HCT116 (cell line): ENCODE measurements at regions not wholly inside any gene's neighbourhood (a gene's known extent, or its start where the extent isn't known, plus 50 kb on each side); places are given as distances from the start of the nearest gene placed in this dataset.

ENCODE experiments used
- ATAC-seq: fragments of 200-7000 bp; cut with Tn5 transposase; 2 replicates; pipeline ENCODE4 v1.9.1; 2020; ENCODE audit warnings: mild to moderate bottlenecking, moderate library complexity
- BruUV-seq: library from RNA; stranded (reverse); fragments of 400-500 nt; replicated peaks from 2 replicates; lab custom pipeline; 2021; lab: Mats Ljungman, UMichigan
- CTCF ChIA-PET: fragments of 300-600 bp; sonication (Branson Sonifier 250); formaldehyde crosslinking; loops from one replicate; lab custom pipeline; 2021; ENCODE audit warnings: antibody characterized with exemption; lab: Charles Lee
- POLR2A ChIA-PET: fragments of 300-600, 350-600 bp; sonication (Branson Sonifier 250); formaldehyde crosslinking; loops from one replicate; lab custom pipeline; 2021; ENCODE audit warnings: antibody characterized with exemption; lab: Charles Lee
- RAD21 ChIA-PET, 2 experiments: fragments of 300-600 bp; sonication (Branson Sonifier 250); formaldehyde crosslinking; loops; one replicate each; lab custom pipeline; 2023; ENCODE audit warnings: low total read pairs in 2 of 2; ENCODE audit not compliant: uncharacterized antibody in 2 of 2, unreplicated experiment in 2 of 2, low non-redundant PET in 1 of 2; lab: Charles Lee
- DNase-seq: peaks from one replicate; pipeline ENCODE4 v3.0.0-alpha.2; 2010; ENCODE audit warnings: low read depth, low spot score
- H2AFZ ChIP-seq: fragments of 200-600 bp; shearing (Covaris generic), sonication (generic); 2 replicates; pipeline ENCODE4 v1.6.1; 2017; ENCODE audit warnings: low read depth, mixed run types, mixed read lengths, antibody characterized with exemption, low read length; ENCODE audit not compliant: poor library complexity, severe bottlenecking
- H3K27ac ChIP-seq: 2 replicates; pipeline ENCODE4 v1.5.1; 2012; ENCODE audit warnings: low read depth, low read length
- H3K27me3 ChIP-seq: fragments of 200-600 bp; sonication (generic); 2 replicates; pipeline ENCODE4 v1.6.1; 2016; ENCODE audit warnings: mixed run types, low read length, mixed read lengths; ENCODE audit not compliant: insufficient read depth
- H3K36me3 ChIP-seq, 2 experiments: fragments of 200-500 bp in 1 of 2; fragments of 200-600 bp in 1 of 2; sonication (Bioruptor generic) in 1 of 2; sonication (generic) in 1 of 2; 2 replicates each; pipeline versions ENCODE4 v1.5.1 to v1.6.1; 2014 to 2016; ENCODE audit warnings: low read length in 2 of 2, inconsistent platforms in 1 of 2, mixed read lengths in 1 of 2, mixed run types in 1 of 2; ENCODE audit not compliant: insufficient read depth in 2 of 2, control insufficient read depth in 1 of 2
- H3K4me1 ChIP-seq, 2 experiments: fragments of 200-600 bp in 1 of 2; sonication (generic) in 1 of 2; 2 replicates each; pipeline versions ENCODE4 v1.5.1 to v1.6.1; 2012 to 2017; ENCODE audit warnings: low read length in 2 of 2, inconsistent platforms in 1 of 2, mild to moderate bottlenecking in 1 of 2, mixed read lengths in 1 of 2, mixed run types in 1 of 2, moderate library complexity in 1 of 2; ENCODE audit not compliant: insufficient read depth in 2 of 2, control insufficient read depth in 1 of 2
- H3K4me2 ChIP-seq: fragments of 200-600 bp; sonication (generic); 2 replicates; pipeline ENCODE4 v1.6.1; 2017; ENCODE audit warnings: mixed run types, low read length, mixed read lengths
- H3K4me3 ChIP-seq, 2 experiments: fragments of 200-600 bp in 1 of 2; sonication (generic) in 1 of 2; replicated peaks in 1 of 2; 2 replicates each; pipeline ENCODE4 v1.5.1; 2011 to 2016; ENCODE audit warnings: low read length in 2 of 2, control low read depth in 1 of 2, low read depth in 1 of 2, mild to moderate bottlenecking in 1 of 2, mixed read lengths in 1 of 2, mixed run types in 1 of 2
- H3K79me2 ChIP-seq: fragments of 200-600 bp; sonication (generic); 2 replicates; pipeline ENCODE4 v1.6.1; 2017; ENCODE audit warnings: mild to moderate bottlenecking, mixed run types, low read length, moderate library complexity, mixed read lengths; ENCODE audit not compliant: insufficient read depth
- H3K9ac ChIP-seq: fragments of 200-600 bp; sonication (generic); 2 replicates; pipeline ENCODE4 v1.6.1; 2016; ENCODE audit warnings: low read length, mixed read lengths
- H3K9me2 ChIP-seq: fragments of 200-600 bp; sonication (generic), shearing (Covaris generic); 2 replicates; pipeline ENCODE4 v1.6.1; 2017; ENCODE audit warnings: mixed run types, mild to moderate bottlenecking, moderate library complexity; ENCODE audit not compliant: insufficient read depth
- H3K9me3 ChIP-seq, 2 experiments: fragments of 200-500 bp in 1 of 2; fragments of 200-600 bp in 1 of 2; sonication (Bioruptor generic) in 1 of 2; sonication (generic) in 1 of 2; 2 replicates each; pipeline ENCODE4 v1.6.1; 2014 to 2017; ENCODE audit warnings: low read length in 2 of 2, mixed read lengths in 2 of 2, inconsistent platforms in 1 of 2, low read depth in 1 of 2, mild to moderate bottlenecking in 1 of 2, mixed run types in 1 of 2, moderate library complexity in 1 of 2; ENCODE audit not compliant: control insufficient read depth in 1 of 2, insufficient read depth in 1 of 2
- H4K20me1 ChIP-seq: fragments of 200-600 bp; sonication (generic), shearing (Covaris generic); 2 replicates; pipeline ENCODE4 v1.6.1; 2017; ENCODE audit warnings: mixed run types, mild to moderate bottlenecking, moderate library complexity; ENCODE audit not compliant: insufficient read depth
- CEBPB ChIP-seq: IDR thresholded peaks from 2 replicates; pipeline ENCODE4 v1.6.1; 2012; ENCODE audit warnings: low read depth
- EZH2 ChIP-seq: fragments of 200-600 bp; sonication (generic); IDR thresholded peaks from 2 replicates; pipeline ENCODE4 v1.6.1; 2017; ENCODE audit warnings: antibody characterized with exemption, mixed run types
- POLR2AphosphoS5 ChIP-seq: IDR thresholded peaks from 2 replicates; pipeline ENCODE4 v1.6.1; 2011; ENCODE audit warnings: mild to moderate bottlenecking, low read depth, low read length, moderate library complexity
- SP1 ChIP-seq: IDR thresholded peaks from 2 replicates; pipeline ENCODE4 v1.6.1; 2012; ENCODE audit warnings: low read depth
- TCF7L2 ChIP-seq: IDR thresholded peaks from 2 replicates; pipeline ENCODE4 v1.7.0; 2011; ENCODE audit warnings: borderline replicate concordance, inconsistent platforms; ENCODE audit not compliant: insufficient read depth, insufficient read length; ENCODE audit errors: extremely low read depth
- YY1 ChIP-seq: IDR thresholded peaks from 2 replicates; pipeline ENCODE4 v1.6.1; 2011; ENCODE audit warnings: low read length, low read depth, moderate library complexity, mild to moderate bottlenecking; ENCODE audit not compliant: insufficient replicate concordance; ENCODE audit errors: extremely low read depth
- intact Hi-C: fragments of 100-400 bp; cut with micrococcal nuclease; formaldehyde crosslinking; loops from 2 replicates; pipeline ENCODE4 v1.10.0; 2022

DNA sequence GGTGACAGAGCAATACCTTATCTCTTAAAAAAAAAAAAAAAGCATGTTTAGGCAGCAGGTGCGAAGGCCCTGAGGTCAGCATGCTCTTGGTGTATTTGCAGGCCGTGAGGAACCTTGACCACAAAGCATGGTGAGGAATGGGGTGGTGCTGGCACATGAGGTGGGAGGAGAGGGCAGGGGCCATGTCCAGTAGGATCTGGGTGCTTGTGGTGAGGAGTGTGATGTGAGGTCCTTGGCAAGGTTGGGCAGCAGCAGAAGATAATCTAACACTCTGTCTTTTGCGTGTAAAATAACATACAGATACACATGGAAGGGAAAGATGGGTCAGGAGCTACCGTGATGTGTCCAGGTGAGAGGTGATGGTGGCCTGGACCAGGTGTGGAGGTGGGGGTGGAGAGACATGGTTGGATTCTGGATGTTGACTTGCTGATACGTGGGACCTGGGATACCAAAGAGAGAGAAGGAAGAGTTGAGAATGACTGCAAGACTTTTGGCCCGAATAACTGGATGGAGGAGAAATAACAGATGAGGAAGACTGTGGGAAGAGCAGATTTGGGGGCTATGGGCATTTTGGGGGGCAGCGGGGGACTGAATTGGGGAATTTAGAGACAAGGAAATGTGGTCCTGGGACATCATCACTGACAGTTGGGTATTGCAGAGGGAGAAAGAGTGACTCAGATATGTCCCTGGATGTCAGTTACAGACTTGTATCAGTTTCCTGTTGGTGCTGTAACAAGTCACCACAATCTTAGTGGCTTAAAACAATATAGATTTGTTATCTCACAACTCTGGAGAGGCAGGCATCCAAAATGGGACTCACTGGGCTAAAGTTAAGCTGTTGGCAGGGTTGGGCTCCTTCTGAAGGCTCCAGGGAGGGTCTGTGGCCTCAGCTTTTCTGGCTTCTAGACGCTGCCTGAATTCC is 274.9 kb downstream of the HAPSTR1 start:
- Histone ChIP-seq H2AFZ (no peak overlapping the region), H4K20me1 (no peaks in the 10 kb centered on the region), H3K9me2 (no peaks in the 10 kb centered on the region), H3K4me1 (no peaks in the 10 kb centered on the region), H3K27me3 (peaks cover 7% of the 10 kb centered on the region; the same call in 1 of the 2 replicates), H3K36me3 (no peaks in the 10 kb centered on the region), H3K79me2 (no peaks in the 10 kb centered on the region), H3K4me2 (no peak overlapping the region), H3K4me3 (no peak overlapping the region), H3K9me3 (no peaks in the 10 kb centered on the region), H3K9ac (no peak overlapping the region), H3K27ac (no peak overlapping the region)
- BruUV-seq, result no TSS peak
- no peak for TF ChIP-seq YY1
- TF ChIP-seq EZH2, result no peak
- no peak for TF ChIP-seq CEBPB
- TF ChIP-seq SP1, result no peak
- TF ChIP-seq POLR2AphosphoS5, result no peak
- intact Hi-C loops, result no loop called here
- ATAC-seq (no peak), DNase-seq (no peak)
- ChIA-PET POLR2A (no interaction called here), RAD21 (no interaction called here), CTCF (no interaction called here)

DNA sequence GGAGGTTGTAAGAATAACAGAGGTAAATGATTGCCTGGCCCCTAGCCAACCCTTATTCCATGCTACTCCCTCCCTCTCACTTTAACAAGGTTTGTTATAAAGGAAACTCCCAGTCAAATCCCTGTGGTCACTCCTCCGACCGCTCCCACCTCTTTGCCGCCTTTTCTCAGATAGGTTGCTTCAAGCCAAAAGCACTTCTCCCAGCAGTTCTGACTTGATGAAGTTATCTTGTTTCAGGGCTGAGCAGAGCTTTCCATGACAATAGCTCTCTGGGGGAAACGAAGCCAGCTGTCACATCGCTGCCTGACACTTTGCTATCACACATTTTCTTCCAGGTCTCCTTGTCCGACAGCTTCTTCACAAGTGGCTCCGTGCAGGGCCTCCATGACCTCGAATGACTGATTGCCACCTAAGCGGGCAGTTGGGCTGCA is 278.6 kb downstream of the HAPSTR1 start:
- no TSS peak for BruUV-seq
- Histone ChIP-seq H3K27ac (no peak overlapping the region), H3K9me3 (no peaks in the 10 kb centered on the region), H3K79me2 (no peaks in the 10 kb centered on the region), H4K20me1 (no peaks in the 10 kb centered on the region), H3K27me3 (peaks cover 17% of the 10 kb centered on the region; the same call in 1 of the 2 replicates)
- no peak for ATAC-seq
- intact Hi-C loops, result no loop called here
- TF ChIP-seq POLR2AphosphoS5 (no peak), TCF7L2 (no peak), SP1 (no peak)
- TF ChIP-seq, all 23 proteins: peak for 0
- no peaks in the 10 kb centered on the region for H3K36me3 ChIP-seq
- H3K9ac ChIP-seq, result no peak overlapping the region
- no peak overlapping the region for H3K4me2 ChIP-seq
- no peak for DNase-seq
- RAD21 ChIA-PET, result no interaction called here
- no peaks in the 10 kb centered on the region for H3K4me1 ChIP-seq
- CTCF ChIA-PET, result no interaction called here
- no peak overlapping the region for H2AFZ ChIP-seq
- no peaks in the 10 kb centered on the region for H3K9me2 ChIP-seq
- H3K4me3 ChIP-seq, result no peak overlapping the region
- POLR2A ChIA-PET, result no interaction called here
